HuH-7.5 (cell line): ENCODE measurements at regions not wholly inside any gene's neighbourhood (a gene's known extent, or its start where the extent isn't known, plus 50 kb on each side); places are given as distances from the start of the nearest gene placed in this dataset.

Experiments used
- DNase-seq: peaks from one replicate; pipeline ENCODE4 v3.0.0; 2011; ENCODE audit warnings: low spot score

- no peak for DNase-seq
Observed at GRCh38 chr11:27192184-27192583, 151.6 kb downstream of the BBOX1 start.

DNA sequence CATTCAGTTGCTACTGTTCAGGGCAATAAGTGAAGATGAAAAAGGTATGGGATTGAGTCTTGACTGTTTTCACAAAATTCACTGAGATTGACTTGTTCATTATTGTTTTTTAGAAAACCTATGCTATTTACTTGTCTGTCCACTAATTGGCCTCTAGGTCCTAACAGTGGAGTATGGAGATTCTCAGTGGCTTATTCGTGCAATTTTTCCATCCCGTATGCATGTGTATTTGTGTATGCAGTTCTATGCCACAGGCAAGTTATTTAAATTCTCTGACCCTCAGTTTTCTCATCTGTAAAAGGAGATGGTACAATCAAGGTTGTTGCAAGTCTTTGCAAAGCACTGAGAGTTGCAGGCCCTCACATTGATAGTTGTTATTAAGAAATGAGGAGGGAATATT is 151.0 kb downstream of the BBOX1 start:
- DNase-seq = no peak

GRCh38 chr11:27188696-27189095 is 148.1 kb downstream of the BBOX1 start:
- DNase-seq = no peak

- DNase-seq = no peak
Observed at GRCh38 chr11:27187848-27188621, 147.4 kb downstream of the BBOX1 start.

DNA sequence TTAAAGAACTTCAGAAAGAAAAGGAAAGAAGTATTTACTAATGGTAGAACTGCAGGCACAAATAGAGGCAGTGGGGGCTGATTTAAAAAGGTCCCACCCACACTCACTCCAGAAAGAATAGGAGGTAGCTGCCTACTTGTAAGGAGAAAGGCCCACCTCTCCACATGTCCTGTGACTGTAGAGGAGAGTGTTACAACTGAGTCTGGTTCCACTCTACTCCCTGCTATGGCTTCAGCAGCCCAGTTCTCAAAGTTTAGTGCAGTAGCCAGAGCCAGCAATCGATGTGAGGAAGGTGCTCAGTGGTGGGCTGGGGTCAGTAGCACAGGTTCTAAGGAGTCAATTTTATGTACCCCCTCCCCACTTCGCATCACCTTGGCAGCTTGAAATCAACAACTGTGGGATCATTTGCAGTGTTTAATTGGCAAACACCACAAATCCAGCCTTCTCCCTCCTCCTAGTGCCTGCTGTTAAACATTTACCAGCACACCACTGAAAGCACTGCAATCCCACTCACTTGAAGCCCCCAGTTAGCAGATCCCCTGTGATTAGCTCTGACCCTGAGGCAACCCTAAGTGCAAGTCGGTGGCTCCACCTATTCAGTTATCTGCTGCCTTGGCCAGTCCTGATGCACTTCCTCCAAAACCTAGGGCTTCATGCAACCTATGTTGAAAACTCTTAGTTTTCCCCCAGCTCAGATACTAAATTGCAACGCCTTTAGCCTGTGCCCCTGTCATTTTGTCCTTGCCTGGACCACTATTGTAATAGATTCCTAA is 146.6 kb downstream of the BBOX1 start:
- no peak for DNase-seq

GRCh38 chr11:27186580-27186979 is 146.0 kb downstream of the BBOX1 start:
- DNase-seq = no peak

- DNase-seq = no peak
Observed at GRCh38 chr11:27184458-27185312, 144.1 kb downstream of the BBOX1 start.

DNA sequence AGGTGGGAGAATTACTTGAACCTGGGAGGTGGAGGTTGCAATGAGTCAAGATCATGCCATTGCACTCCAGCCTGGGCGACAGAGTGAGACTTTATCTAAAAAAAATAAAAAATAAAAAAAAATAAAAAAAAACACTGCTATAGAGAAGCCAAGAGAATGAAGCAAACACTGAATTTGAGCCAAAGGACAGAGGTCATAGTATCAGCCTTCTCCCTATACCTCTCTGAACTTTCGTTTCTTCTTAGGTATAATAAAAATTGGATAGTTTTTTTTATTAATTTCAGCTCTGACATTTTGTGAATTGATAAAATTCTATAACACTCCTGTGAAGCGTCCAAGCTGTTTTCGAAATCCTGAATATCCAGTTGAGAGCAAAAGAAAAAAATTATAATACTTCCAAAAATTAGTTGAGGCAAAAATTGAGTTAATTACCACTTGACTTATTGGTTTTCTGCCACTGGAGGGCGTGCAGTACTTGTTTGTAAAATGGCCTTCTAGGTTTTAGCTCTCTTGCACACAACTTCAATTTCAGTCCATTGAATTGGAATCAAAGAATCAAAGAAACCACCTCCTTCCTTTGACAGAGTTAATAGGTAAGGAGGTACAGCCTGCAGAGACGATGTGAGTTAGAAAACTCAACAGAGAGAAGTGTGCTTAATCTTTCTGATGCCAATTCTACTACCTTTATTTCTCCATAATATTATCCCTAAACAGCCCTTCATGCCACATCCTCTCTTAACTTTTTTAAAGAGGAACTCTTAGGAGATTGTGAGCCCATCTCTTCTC is 143.2 kb downstream of the BBOX1 start:
- DNase-seq = no peak

DNA sequence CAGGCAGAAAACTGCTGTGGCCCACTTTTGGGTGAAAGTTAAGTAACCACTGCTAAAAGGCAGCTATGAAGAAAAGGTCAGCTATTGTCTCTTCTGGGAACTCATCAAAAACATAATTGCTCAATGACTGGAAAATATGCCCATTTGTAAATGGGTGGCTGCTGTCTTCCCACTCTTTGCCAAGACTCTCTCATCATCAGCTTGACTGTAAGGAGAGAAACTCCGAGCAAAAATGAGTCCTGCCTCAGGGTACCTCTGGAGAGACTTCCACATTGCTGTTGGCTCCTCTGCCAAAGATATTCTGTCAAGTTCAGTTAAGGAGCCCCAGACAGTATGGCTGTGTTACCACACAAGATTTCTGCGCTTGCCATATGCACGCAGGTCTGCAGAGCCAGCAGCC is 138.7 kb downstream of the BBOX1 start:
- no peak for DNase-seq

DNA sequence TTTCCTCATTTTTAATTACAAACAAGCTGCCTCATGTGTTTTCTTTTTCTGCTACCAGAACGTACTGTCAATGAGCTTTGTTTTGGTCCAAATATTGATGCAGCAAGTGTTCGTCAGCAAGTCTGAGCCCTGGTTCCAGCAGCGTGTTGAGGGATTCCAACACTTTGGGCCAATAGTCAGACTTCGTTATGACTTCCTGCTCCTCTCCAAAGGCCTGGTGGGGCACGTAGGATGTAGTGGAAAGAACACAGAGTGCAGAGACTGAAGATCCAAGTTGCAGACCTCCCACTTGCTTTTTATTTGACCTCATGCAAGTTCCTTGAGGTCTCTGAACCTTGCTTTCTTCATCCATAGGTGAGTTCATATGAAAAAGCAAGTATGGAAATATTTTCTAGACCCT is 138.2 kb downstream of the BBOX1 start:
- no peak for DNase-seq
